IPS-20b (cell line): ENCODE measurements at regions not wholly inside any gene's neighbourhood (a gene's known extent, or its start where the extent isn't known, plus 50 kb on each side); places are given as distances from the start of the nearest gene placed in this dataset.

ENCODE experiments used
- H3K27ac ChIP-seq: one replicate; pipeline ENCODE4 v1.5.1; 2013; ENCODE audit warnings: low read length
- H3K27me3 ChIP-seq: 2 replicates; pipeline ENCODE4 v1.6.1; 2013; ENCODE audit warnings: mild to moderate bottlenecking, low read length, inconsistent platforms; ENCODE audit not compliant: insufficient read depth
- H3K36me3 ChIP-seq: 2 replicates; pipeline ENCODE4 v1.6.1; 2013; ENCODE audit warnings: low read depth, mild to moderate bottlenecking, inconsistent platforms, low read length, moderate library complexity; ENCODE audit not compliant: insufficient read depth
- H3K4me1 ChIP-seq: 2 replicates; pipeline ENCODE4 v1.6.1; 2013; ENCODE audit warnings: mild to moderate bottlenecking, control low read depth, inconsistent platforms, low read length, moderate library complexity; ENCODE audit not compliant: insufficient read depth
- H3K4me3 ChIP-seq: 2 replicates; pipeline ENCODE4 v1.5.1; 2013; ENCODE audit warnings: mild to moderate bottlenecking, low read length, inconsistent platforms
- H3K9ac ChIP-seq: 2 replicates; pipeline ENCODE4 v1.6.1; 2013; ENCODE audit warnings: low read depth, mild to moderate bottlenecking, inconsistent platforms, low read length, moderate library complexity
- H3K9me3 ChIP-seq: 2 replicates; pipeline ENCODE4 v1.6.1; 2013; ENCODE audit warnings: mild to moderate bottlenecking, low read depth, low read length, inconsistent platforms; ENCODE audit not compliant: insufficient read depth

DNA sequence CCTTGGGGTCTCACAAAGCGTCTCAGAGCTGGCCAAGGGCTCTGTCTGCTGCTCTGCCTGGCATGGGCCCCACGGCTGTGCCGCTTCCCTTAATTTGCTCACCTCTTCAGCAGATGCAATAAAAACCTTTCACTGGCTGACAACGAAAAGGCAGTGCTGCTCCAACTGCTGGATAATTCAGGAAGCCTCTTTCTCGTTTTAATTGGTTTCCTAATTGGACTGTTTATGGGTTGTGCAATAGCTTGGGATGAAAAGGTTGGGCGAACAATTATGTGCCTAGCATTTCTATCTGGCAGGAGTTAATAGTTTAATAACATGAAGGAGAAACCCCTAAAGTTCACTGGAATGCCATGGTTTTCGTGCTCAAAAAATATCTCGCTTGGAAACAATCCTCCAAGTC is 234.1 kb upstream of the IRX5 start:
- Histone ChIP-seq H3K4me1 (no peaks in the 10 kb centered on the region), H3K9me3 (no peaks in the 10 kb centered on the region), H3K36me3 (no peaks in the 10 kb centered on the region)

DNA sequence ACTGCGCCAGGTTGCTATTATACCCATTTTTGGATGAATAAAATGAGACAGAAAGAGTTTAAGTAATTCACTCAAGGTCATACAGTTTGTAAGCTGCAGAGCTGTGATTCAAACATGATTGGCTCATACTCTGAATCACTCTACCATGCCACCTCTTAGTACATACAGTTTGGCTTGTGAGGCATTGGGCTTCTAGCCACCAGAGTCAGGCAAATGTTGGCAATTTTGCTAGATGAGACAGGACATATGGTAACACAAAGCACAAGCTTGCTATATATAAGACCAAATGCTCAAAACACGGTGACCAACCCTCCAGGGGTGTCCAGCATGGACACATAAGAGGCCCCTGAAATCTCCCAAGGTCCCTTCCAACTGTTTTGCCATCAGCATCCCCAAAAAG is 236.0 kb upstream of the IRX5 start:
- no peaks in the 10 kb centered on the region for H3K9me3 ChIP-seq
- H3K4me1 ChIP-seq, result peaks cover 12% of the 10 kb centered on the region; the same call in 1 of the 2 replicates
- H3K27me3 ChIP-seq, result no peaks in the 10 kb centered on the region
- no peak overlapping the region for H3K4me3 ChIP-seq
- no peak overlapping the region for H3K27ac ChIP-seq
- no peak overlapping the region for H3K9ac ChIP-seq
- no peaks in the 10 kb centered on the region for H3K36me3 ChIP-seq

More for the DNA sequence above, 234.1 kb upstream of the IRX5 start:
- Histone ChIP-seq H3K27ac (no peak overlapping the region), H3K4me3 (no peak overlapping the region), H3K9ac (no peak overlapping the region), H3K27me3 (no peaks in the 10 kb centered on the region)

GRCh38 chr16:54693864-54694263 is 236.8 kb upstream of the IRX5 start:
- H3K9me3 ChIP-seq, result no peaks in the 10 kb centered on the region
- no peaks in the 10 kb centered on the region for H3K36me3 ChIP-seq
- peaks cover 14% of the 10 kb centered on the region; the same call in 1 of the 2 replicates for H3K4me1 ChIP-seq
- no peak overlapping the region for H3K4me3 ChIP-seq
- no peaks in the 10 kb centered on the region for H3K27me3 ChIP-seq
- no peak overlapping the region for H3K9ac ChIP-seq
- H3K27ac ChIP-seq, result no peak overlapping the region

DNA sequence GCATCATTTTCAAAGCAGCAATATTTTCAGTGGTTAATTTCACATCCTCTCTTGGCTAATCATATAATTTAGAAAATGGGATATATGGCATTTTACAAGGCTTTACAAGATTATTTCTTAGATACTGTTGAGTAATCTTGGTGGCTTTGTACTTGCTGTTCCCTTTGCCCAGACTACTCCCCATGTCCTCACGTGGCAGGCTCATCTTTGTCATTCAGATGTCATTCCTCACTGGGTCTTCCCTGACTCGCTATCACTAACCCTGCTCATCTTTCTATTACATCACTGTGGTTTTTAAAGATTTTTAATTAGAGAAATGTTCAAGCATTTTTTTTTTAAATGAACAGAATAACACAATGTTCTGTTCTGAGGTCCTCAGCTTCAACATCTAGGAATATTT is 240.0 kb upstream of the IRX5 start:
- Histone ChIP-seq H3K27ac (no peak overlapping the region), H3K9ac (no peak overlapping the region), H3K9me3 (no peaks in the 10 kb centered on the region), H3K27me3 (peaks cover 6% of the 10 kb centered on the region; the same call in 1 of the 2 replicates), H3K36me3 (no peaks in the 10 kb centered on the region), H3K4me3 (no peak overlapping the region), H3K4me1 (peaks cover 14% of the 10 kb centered on the region; the same call in 1 of the 2 replicates)

DNA sequence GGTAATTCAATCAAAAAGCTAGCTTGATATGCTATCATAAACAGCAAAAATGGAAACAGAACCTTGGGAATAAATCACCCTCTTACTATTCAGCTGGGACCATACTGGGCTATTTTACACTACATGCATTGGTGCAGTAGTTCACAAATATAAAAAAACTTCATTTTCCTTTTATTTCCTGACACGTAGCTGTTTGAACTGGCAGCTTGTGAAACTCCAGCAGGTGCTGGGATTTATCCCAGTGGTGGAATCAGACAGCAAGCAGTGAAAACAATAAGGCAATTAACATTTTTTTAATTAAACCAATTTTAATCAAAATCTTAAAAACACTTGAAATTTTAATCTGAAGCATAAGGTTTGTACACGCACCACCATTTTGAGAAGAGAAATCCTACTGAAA is 240.4 kb upstream of the IRX5 start:
- no peaks in the 10 kb centered on the region for H3K9me3 ChIP-seq
- H3K9ac ChIP-seq, result no peak overlapping the region
- H3K27me3 ChIP-seq, result peaks cover 10% of the 10 kb centered on the region; the same call in 1 of the 2 replicates
- H3K27ac ChIP-seq, result no peak overlapping the region
- H3K4me1 ChIP-seq, result peaks cover 14% of the 10 kb centered on the region; the same call in 1 of the 2 replicates
- no peak overlapping the region for H3K4me3 ChIP-seq
- no peaks in the 10 kb centered on the region for H3K36me3 ChIP-seq

DNA sequence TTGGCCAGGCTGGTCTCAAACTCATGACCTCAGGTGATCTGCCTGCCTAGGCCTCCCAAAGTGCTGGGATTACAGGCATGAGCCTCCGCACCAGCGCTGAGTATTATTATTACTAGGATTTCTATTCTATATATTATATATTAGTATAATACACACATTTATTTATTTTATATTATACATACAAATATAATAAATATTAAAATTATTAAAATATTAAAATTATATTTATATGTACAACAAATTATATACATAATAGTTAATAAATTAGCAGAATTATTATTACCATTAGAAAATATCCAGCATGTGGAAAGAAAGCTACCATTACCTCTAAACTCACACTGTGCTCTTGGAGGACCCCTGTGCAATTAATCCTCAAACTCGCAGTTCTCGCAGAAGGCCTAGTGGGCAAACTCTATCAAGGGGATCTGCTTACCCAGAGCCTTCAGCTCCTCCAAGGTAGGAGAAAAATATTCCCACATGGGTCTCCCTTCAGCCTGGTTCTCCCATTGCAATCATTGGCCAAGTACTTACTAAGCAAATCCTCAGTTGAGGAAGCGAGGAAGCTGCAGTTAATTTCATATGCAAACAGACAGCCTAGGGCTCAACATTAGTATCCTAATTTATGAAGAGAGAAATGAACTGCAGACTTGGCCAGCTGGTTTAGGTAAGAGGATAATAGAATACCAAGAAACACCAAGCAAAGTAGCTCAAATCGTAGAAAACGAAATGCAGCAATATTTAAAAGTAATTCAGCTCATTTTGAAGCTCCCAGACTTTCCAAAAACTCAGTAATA is 241.4 kb upstream of the IRX5 start:
- Histone ChIP-seq H3K27ac (no peak overlapping the region), H3K27me3 (peaks cover 20% of the 10 kb centered on the region), H3K9ac (no peak overlapping the region), H3K4me1 (peaks cover 14% of the 10 kb centered on the region; the same call in 1 of the 2 replicates), H3K36me3 (no peaks in the 10 kb centered on the region), H3K9me3 (no peaks in the 10 kb centered on the region), H3K4me3 (no peak overlapping the region)

DNA sequence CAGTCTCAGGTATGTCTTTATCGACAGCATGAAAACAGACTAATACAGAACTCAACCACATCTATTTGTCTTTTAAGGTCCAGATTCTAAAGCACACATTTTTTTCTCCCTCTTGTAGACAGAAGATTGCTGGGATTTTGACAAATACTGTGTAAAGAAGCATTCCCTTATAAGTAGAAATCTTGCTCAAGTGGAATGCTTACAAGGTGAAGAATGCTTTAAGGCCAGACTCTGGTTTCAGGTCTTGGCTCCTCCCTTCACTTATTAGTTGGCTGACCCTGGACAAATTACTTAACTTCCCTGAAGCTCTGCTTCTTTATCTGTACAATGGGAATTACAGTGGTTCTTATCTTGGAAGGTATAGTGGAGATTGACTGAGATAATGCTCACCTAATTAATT is 242.3 kb upstream of the IRX5 start:
- no peak overlapping the region for H3K4me3 ChIP-seq
- H3K27me3 ChIP-seq, result peaks cover 26% of the 10 kb centered on the region
- no peaks in the 10 kb centered on the region for H3K36me3 ChIP-seq
- peaks cover 14% of the 10 kb centered on the region; the same call in 1 of the 2 replicates for H3K4me1 ChIP-seq
- H3K9me3 ChIP-seq, result no peaks in the 10 kb centered on the region
- no peak overlapping the region for H3K27ac ChIP-seq
- H3K9ac ChIP-seq, result no peak overlapping the region

DNA sequence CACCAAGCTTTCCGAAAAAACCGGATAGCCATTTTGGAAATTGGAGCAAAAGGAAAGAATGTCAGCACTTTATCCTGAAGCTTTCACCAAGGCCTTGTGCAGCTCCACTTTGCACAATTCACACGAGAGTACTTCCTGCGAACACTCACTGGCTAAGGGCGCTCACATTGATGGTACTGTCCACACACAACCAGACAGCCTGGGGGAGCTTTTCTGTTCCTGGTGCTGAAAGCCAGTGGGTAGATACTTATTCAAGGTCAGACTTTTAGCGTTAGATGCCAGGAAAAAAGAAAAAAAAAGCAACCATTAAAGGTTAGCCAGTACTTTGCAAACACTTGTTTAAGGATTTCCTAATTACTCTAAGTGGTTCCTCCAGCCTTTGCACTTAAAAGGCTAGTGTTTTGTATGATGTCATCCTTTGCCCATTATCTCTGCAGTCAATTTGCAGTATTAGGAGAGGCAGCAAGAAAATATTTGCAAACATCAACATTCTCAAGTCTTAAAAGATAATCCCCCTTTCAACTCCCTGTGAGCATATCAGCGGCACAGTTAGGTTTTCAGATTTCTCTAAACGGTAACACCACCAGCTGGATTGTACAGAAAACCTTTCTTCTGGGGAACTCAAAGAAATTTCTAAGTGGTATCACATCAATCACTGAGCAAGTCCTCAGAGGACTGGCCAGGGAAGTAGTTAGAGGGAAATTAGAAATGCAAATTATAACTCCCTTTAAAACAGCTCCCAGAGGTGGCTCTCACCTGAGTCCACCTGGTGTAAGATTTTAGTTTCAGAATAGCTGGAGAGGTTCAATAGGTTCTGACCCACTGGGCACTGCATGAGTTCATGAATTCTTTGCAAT is 243.4 kb upstream of the IRX5 start:
- Histone ChIP-seq H3K4me1 (peaks cover 14% of the 10 kb centered on the region; the same call in 1 of the 2 replicates), H3K36me3 (no peaks in the 10 kb centered on the region), H3K9me3 (no peaks in the 10 kb centered on the region), H3K4me3 (no peak overlapping the region), H3K27ac (no peak overlapping the region), H3K9ac (no peak overlapping the region), H3K27me3 (peaks cover 26% of the 10 kb centered on the region)

DNA sequence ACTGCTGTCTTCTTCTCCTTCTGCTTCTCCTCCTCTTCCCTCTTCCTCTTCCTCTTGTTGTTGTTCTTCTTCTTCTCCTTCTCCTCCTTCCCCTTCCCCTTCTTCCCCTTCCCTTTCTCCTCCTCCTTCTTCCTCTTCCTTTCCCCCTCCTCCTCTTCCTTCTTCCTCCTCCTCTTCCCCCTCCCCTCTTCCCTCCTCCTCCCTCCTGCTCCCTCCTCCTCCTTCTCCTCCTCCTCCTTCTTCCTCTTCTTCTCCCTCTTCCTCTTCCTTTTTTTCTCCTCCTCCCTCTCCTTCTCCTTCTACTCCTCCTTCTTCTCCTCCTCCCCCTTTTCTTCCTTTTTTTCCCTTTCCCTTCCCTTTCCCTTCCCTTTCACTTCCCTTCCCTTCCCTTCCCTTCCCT is 245.0 kb upstream of the IRX5 start:
- Histone ChIP-seq H3K9me3 (no peaks in the 10 kb centered on the region), H3K27ac (no peak overlapping the region), H3K4me3 (no peak overlapping the region), H3K27me3 (peaks cover 26% of the 10 kb centered on the region), H3K36me3 (no peaks in the 10 kb centered on the region), H3K9ac (no peak overlapping the region), H3K4me1 (peaks cover 13% of the 10 kb centered on the region; the same call in 1 of the 2 replicates)

GRCh38 chr16:54679531-54679930 is 251.1 kb upstream of the IRX5 start:
- Histone ChIP-seq H3K27ac (no peak overlapping the region), H3K9me3 (no peaks in the 10 kb centered on the region), H3K4me3 (no peak overlapping the region), H3K9ac (no peak overlapping the region), H3K36me3 (no peaks in the 10 kb centered on the region), H3K27me3 (peaks cover 9% of the 10 kb centered on the region), H3K4me1 (no peaks in the 10 kb centered on the region)

DNA sequence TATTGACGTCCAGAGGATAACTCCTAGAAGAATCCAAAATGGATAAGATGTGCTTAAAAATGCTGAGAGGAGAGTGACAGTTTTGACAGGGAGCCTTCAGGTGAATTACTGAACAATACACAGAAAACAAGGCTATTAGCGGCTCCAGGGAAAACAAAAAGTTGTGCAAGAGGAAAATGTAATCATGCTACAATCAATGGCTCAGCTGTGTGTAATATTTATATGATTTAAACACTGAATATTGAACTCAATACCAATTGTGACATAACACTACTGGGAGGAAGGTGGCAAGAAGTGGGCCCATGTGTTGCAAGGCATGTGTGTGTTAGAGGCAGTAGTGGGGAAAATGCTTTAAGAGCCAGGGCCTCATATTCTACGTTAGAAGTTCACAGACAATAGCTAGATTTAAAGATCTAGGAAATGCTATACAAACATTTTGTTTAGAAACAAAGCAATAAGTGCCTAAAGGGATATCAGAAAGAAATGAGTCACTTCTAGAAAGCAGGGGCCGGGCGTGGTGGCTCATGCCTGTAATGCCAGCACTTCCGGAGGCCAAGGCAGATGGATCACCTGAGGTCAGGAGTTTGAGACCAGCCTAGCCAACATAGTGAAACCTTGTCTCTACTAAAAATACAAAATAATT is 253.2 kb upstream of the IRX5 start:
- no peak overlapping the region for H3K27ac ChIP-seq
- H3K4me1 ChIP-seq, result no peaks in the 10 kb centered on the region
- H3K36me3 ChIP-seq, result no peaks in the 10 kb centered on the region
- H3K4me3 ChIP-seq, result no peak overlapping the region
- H3K9me3 ChIP-seq, result no peaks in the 10 kb centered on the region
- H3K27me3 ChIP-seq, result no peaks in the 10 kb centered on the region
- H3K9ac ChIP-seq, result no peak overlapping the region
